IPS DF 6.9 (cell line): ENCODE measurements at regions not wholly inside any gene's neighbourhood (a gene's known extent, or its start where the extent isn't known, plus 50 kb on each side); places are given as distances from the start of the nearest gene placed in this dataset.

Experiments used
- DNase-seq: peaks from one replicate; pipeline ENCODE4 v3.0.0-alpha.2; 2013; ENCODE audit warnings: low read depth, low spot score
- H3K27ac ChIP-seq: one replicate; pipeline ENCODE4 v1.5.1; 2013; ENCODE audit warnings: low read length, control low read depth
- H3K27me3 ChIP-seq: 2 replicates; pipeline ENCODE4 v1.6.1; 2013; ENCODE audit warnings: mild to moderate bottlenecking, low read length; ENCODE audit not compliant: control insufficient read depth, insufficient read depth
- H3K36me3 ChIP-seq: 2 replicates; pipeline ENCODE4 v1.6.1; 2013; ENCODE audit warnings: low read length; ENCODE audit not compliant: control insufficient read depth, insufficient read depth
- H3K4me1 ChIP-seq: 2 replicates; pipeline ENCODE4 v1.6.1; 2013; ENCODE audit warnings: low read length; ENCODE audit not compliant: control insufficient read depth, insufficient read depth
- H3K4me3 ChIP-seq: 2 replicates; pipeline ENCODE4 v1.5.1; 2013; ENCODE audit warnings: mild to moderate bottlenecking, low read length
- H3K9me3 ChIP-seq: 2 replicates; pipeline ENCODE4 v1.6.1; 2013; ENCODE audit warnings: low read length, inconsistent platforms; ENCODE audit not compliant: control insufficient read depth, insufficient read depth
- WGBS: extraction: QIAGEN DNeasy Blood & Tissue Kit; methylation state at CpG from one replicate; pipeline ENCODE4 v1.1.7; 2013; ENCODE audit warnings: mixed read lengths, missing lambda C conversion rate; ENCODE audit not compliant: insufficient read length, insufficient coverage; 5-methylcytosine and 5-hydroxymethylcytosine counted together

DNA sequence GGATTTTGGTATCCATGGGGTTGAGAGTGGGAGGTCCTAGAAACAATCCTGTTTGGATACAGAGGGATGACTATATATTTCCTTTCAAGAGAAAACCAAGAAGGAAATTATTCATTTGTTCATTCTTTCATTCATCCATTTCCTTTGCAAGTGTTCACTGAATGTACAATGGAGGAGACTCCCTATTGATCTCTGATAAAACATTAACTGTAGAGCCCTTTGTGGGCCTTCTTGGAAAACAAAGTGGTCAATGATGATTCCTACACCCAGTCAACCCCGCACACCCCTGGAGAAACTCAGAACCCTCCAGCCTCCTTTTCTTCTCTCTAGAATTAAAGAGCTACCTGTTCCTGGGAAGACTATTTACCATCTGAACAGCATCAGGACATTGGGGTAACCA is 247.3 kb downstream of the AUH start:
- Histone ChIP-seq H3K27ac (no peak overlapping the region), H3K27me3 (no peaks in the 10 kb centered on the region), H3K9me3 (no peaks in the 10 kb centered on the region), H3K4me1 (peaks cover 4% of the 10 kb centered on the region; the same call in 1 of the 2 replicates), H3K36me3 (no peaks in the 10 kb centered on the region), H3K4me3 (no peak overlapping the region)
- no CpG with 5 or more reads among the region's 1 CpG for WGBS
- DNase-seq, result no peak

- Histone ChIP-seq H3K27ac (no peak overlapping the region), H3K9me3 (no peaks in the 10 kb centered on the region), H3K4me1 (peaks cover 4% of the 10 kb centered on the region; the same call in 1 of the 2 replicates), H3K27me3 (no peaks in the 10 kb centered on the region), H3K36me3 (no peaks in the 10 kb centered on the region), H3K4me3 (no peak overlapping the region)
- no CpG with 5 or more reads among the region's 3 CpGs for WGBS
- no peak for DNase-seq
These were observed 245.5 kb downstream of the AUH start for GRCh38 chr9:91116211-91116610.

- Histone ChIP-seq H3K4me1 (peaks cover 4% of the 10 kb centered on the region; the same call in 1 of the 2 replicates), H3K27me3 (no peaks in the 10 kb centered on the region), H3K27ac (no peak overlapping the region), H3K9me3 (no peaks in the 10 kb centered on the region), H3K36me3 (no peaks in the 10 kb centered on the region), H3K4me3 (no peak overlapping the region)
- WGBS, result no CpG with 5 or more reads among the region's 5 CpGs
- no peak for DNase-seq
These were observed 245.0 kb downstream of the AUH start for GRCh38 chr9:91116711-91117110.

DNA sequence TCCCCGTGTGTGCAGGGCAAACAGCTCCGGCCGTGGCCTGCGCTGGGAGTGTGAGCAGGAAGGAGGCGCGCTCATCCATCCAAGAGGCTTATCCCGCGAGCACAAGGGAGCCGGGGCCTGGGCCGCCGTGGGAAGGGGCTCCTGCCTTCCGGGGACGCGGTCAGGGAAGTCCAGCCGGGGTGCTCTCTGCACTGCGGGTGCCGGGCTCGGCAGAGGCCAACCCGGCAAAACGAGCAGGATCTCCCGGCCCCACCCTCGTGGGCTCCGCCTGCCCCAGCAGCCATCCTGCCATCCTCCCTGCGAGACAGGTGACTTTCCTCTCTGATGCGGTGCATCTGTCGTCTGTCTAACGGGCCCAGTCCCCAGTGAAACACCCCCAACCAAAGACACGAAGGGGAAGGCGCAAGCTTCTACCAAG is 244.2 kb downstream of the AUH start:
- H3K27ac ChIP-seq, result no peak overlapping the region
- no CpG with 5 or more reads among the region's 29 CpGs for WGBS
- H3K36me3 ChIP-seq, result no peaks in the 10 kb centered on the region
- no peaks in the 10 kb centered on the region for H3K9me3 ChIP-seq
- DNase-seq, result no peak
- H3K27me3 ChIP-seq, result no peaks in the 10 kb centered on the region
- no peak overlapping the region for H3K4me3 ChIP-seq
- H3K4me1 ChIP-seq, result peaks cover 4% of the 10 kb centered on the region; the same call in 1 of the 2 replicates

DNA sequence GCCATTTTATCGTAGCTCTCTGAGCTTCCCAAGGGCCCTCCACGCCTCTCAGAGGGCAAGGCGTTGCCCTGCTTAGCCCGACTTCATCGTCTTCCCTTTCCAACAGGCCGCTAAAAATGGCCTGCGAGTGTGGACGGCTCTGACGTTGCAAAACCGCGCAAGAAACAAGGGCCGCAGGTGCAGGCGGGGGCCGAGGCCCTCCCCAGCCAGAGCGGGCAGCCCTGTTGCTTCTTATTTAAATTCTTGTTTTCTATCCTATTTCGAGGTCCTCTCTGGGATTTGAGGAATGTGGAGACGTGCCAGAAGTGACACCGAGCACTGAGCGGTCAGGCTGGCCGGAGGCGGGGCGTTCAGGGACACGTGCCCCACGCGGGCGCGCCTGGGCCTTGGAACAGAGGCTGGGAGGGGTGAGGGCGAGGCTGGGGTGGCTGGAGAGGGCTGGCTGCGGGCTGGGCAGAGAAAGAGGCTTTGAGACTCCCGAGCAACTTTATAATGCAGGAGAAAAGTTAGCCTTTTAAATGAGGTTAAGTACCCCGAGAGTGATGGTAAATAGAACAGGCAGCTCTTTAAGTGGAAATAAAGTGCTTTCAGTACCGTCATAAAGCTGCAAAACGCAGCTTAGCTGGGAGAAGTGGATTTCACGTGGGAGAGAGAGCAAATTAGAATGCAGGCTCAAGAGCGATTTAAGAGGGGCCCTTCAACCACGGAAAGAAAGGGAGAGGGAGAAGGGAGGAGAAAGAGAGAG is 243.6 kb downstream of the AUH start:
- Histone ChIP-seq H3K27me3 (no peaks in the 10 kb centered on the region), H3K27ac (no peak overlapping the region), H3K4me3 (no peak overlapping the region), H3K36me3 (no peaks in the 10 kb centered on the region), H3K9me3 (no peaks in the 10 kb centered on the region), H3K4me1 (peaks cover 4% of the 10 kb centered on the region; the same call in 1 of the 2 replicates)
- no peak for DNase-seq
- no CpG with 5 or more reads among the region's 36 CpGs for WGBS

- Histone ChIP-seq H3K27me3 (no peaks in the 10 kb centered on the region), H3K27ac (no peak overlapping the region), H3K4me1 (peaks cover 4% of the 10 kb centered on the region; the same call in 1 of the 2 replicates), H3K36me3 (no peaks in the 10 kb centered on the region), H3K4me3 (no peak overlapping the region), H3K9me3 (no peaks in the 10 kb centered on the region)
- WGBS, result no CpG with 5 or more reads among the region's 2 CpGs
- DNase-seq, result no peak
These were observed 243.1 kb downstream of the AUH start for GRCh38 chr9:91118704-91119025.

DNA sequence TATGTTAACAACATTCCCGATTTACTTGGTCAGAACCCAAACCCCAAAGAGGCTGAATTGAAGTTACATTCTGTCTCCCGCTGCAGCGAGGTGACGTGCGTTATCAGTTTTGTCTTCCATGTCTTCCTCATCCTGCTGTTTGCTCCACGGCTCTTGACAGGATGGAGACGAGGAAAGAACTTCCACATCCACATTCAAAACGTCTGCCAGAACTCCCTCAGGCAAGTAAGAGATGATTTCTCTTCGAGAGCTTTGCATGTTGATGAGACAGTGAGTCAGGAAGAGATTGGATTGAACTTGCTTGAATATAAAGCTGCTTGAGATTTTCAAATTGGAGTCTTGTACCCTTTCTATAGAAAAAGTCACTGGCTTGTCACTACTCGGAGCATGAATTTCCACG is 242.6 kb downstream of the AUH start:
- no peaks in the 10 kb centered on the region for H3K27me3 ChIP-seq
- no peak for DNase-seq
- H3K36me3 ChIP-seq, result no peaks in the 10 kb centered on the region
- no peak overlapping the region for H3K27ac ChIP-seq
- no CpG with 5 or more reads among the region's 11 CpGs for WGBS
- H3K4me3 ChIP-seq, result no peak overlapping the region
- peaks cover 4% of the 10 kb centered on the region; the same call in 1 of the 2 replicates for H3K4me1 ChIP-seq
- no peaks in the 10 kb centered on the region for H3K9me3 ChIP-seq

- Histone ChIP-seq H3K9me3 (no peaks in the 10 kb centered on the region), H3K4me3 (no peak overlapping the region), H3K4me1 (peaks cover 4% of the 10 kb centered on the region; the same call in 1 of the 2 replicates), H3K27ac (no peak overlapping the region), H3K27me3 (no peaks in the 10 kb centered on the region), H3K36me3 (no peaks in the 10 kb centered on the region)
- DNase-seq, result no peak
- no CpG with 5 or more reads among the region's 3 CpGs for WGBS
These were observed 242.0 kb downstream of the AUH start for GRCh38 chr9:91119679-91120078.

DNA sequence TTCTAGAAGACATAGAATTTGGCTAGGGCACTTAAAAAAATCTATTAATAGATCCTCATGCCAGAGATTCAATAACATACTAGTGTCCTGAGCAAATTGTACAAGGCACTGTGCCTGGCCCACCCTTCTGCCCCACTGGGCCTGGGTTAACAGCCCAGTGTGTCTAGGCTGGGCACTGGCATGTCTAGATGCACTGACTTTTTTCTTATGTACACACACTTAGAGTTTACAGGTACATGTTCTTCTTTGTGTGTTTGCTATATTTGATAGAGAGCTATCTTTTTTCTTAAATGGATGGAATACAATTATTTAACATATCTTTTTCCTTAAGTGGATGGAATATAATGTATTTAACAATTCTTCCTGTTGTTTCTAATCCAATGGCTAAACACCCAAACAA is 241.5 kb downstream of the AUH start:
- Histone ChIP-seq H3K27ac (no peak overlapping the region), H3K4me3 (no peak overlapping the region), H3K9me3 (no peaks in the 10 kb centered on the region), H3K36me3 (no peaks in the 10 kb centered on the region), H3K27me3 (no peaks in the 10 kb centered on the region), H3K4me1 (peaks cover 4% of the 10 kb centered on the region; the same call in 1 of the 2 replicates)
- no peak for DNase-seq

- Histone ChIP-seq H3K4me1 (peaks cover 1% of the 10 kb centered on the region; the same call in 1 of the 2 replicates), H3K9me3 (no peaks in the 10 kb centered on the region), H3K27me3 (no peaks in the 10 kb centered on the region), H3K36me3 (no peaks in the 10 kb centered on the region), H3K27ac (no peak overlapping the region), H3K4me3 (no peak overlapping the region)
- no CpG with 5 or more reads among the region's 1 CpG for WGBS
- DNase-seq, result no peak
These were observed 239.0 kb downstream of the AUH start for GRCh38 chr9:91122755-91123154.
